ENCODE measurements at regions not wholly inside any gene's neighbourhood (a gene's known extent, or its start where the extent isn't known, plus 50 kb on each side); places are given as distances from the start of the nearest gene placed in this dataset.

- no peak overlapping the region for H4K91ac ChIP-seq (replicated peaks; ENCODE audit: insufficient read length, low read length)
- DNase-seq (ENCODE audit: low read depth in 1 of 2, low spot score in 2 of 2): no peak
- no peak overlapping the region for H3K14ac ChIP-seq (ENCODE audit: insufficient read length)
- H2BK20ac ChIP-seq (ENCODE audit: low read length): no peak overlapping the region
- H3K27ac ChIP-seq (ENCODE audit: low read depth, low read length): no peak overlapping the region
- no peak overlapping the region for H3K9ac ChIP-seq (replicated peaks in 1 of 4; ENCODE audit: extremely low read depth in 1 of 4, low read depth in 3 of 4, low read length in 3 of 4)
- H2AFZ ChIP-seq (ENCODE audit: low read length): no peak overlapping the region
- H3K56ac ChIP-seq (replicated peaks; ENCODE audit: insufficient read length, low read depth, low read length): no peak overlapping the region
- H2BK120ac ChIP-seq (replicated peaks; ENCODE audit: low read depth, low read length): no peak overlapping the region
- ChIA-PET CTCF (ENCODE audit: partially characterized antibody) (interaction anchor here (1.1 kb wide), 1 partner anchor 264 kb away, joined by 3 read pairs; no protein-coding TSS in a partner anchor), POLR2A (ENCODE audit: partially characterized antibody) (no interaction called here)
- WGBS, 2 experiments (ENCODE audit: extremely low coverage in 1 of 2, insufficient coverage in 1 of 2, insufficient read length in 1 of 2, insufficient replicate concordance in 2 of 2, low coverage in 1 of 2, low lambda C conversion rate in 2 of 2, missing lambda C conversion rate in 1 of 2): 88% methylated on average over 8 of the region's 9 CpGs; no CpG with 5 or more reads in 1 of the 2 experiments
- H2AK5ac ChIP-seq (ENCODE audit: low read depth, low read length): no peak overlapping the region
- no peak overlapping the region for H3K4me3 ChIP-seq (ENCODE audit: extremely low read depth in 1 of 4, insufficient read depth in 2 of 4, low read depth in 3 of 4, low read length in 4 of 4)
- H3K79me1 ChIP-seq (ENCODE audit: low read depth, low read length): no peaks in the 10 kb centered on the region
- H2BK15ac ChIP-seq (ENCODE audit: low read length): no peak overlapping the region
- H3K79me2 ChIP-seq (ENCODE audit: control insufficient read depth in 1 of 2, insufficient read depth in 2 of 2, low read length in 2 of 2): no peaks in the 10 kb centered on the region
- H3K36me3 ChIP-seq (ENCODE audit: control insufficient read depth in 2 of 4, insufficient read depth in 4 of 4, low read length in 3 of 4): no peaks in the 10 kb centered on the region
- no peak overlapping the region for H4K5ac ChIP-seq (ENCODE audit: insufficient read length, low read depth, low read length)
- FAIRE-seq: no peak
- TF ChIP-seq SUZ12 (IDR thresholded peaks at IDR 0.05; ENCODE audit: low read length): no peak
- no peak for TF ChIP-seq RFX5 (IDR thresholded peaks at IDR 0.05; ENCODE audit: borderline replicate concordance, low read depth, low read length)
- no peak for TF ChIP-seq GABPA (IDR thresholded peaks at IDR 0.05; ENCODE audit: borderline replicate concordance, insufficient read depth, low read length)
- no peak for TF ChIP-seq SIRT6 (IDR thresholded peaks at IDR 0.05; ENCODE audit: low read length)
- TF ChIP-seq TCF12 (IDR thresholded peaks at IDR 0.05; ENCODE audit: low read depth, low read length): no peak
- no peak for TF ChIP-seq EZH2 (IDR thresholded peaks at IDR 0.05; ENCODE audit: low read depth, low read length, severe bottlenecking)
- no peak for TF ChIP-seq USF2 (IDR thresholded peaks at IDR 0.05; ENCODE audit: low read length)
- TF ChIP-seq ASH2L (IDR thresholded peaks at IDR 0.05; ENCODE audit: low read length): no peak
- no peak for TF ChIP-seq E2F6 (IDR thresholded peaks at IDR 0.05)
- TF ChIP-seq TBP (IDR thresholded peaks at IDR 0.05; ENCODE audit: low read depth, low read length): no peak
- TF ChIP-seq SP4 (IDR thresholded peaks at IDR 0.05; ENCODE audit: low read length): no peak
- no peak for TF ChIP-seq KDM5A (IDR thresholded peaks at IDR 0.05; ENCODE audit: low read length)
- peaks cover 0 to 2% (median 0%) of the 10 kb centered on the region in 4 experiments; a peak in 2 of 7 replicates for H3K27me3 ChIP-seq (replicated peaks in 1 of 4; ENCODE audit: control insufficient read depth in 3 of 4, extremely low read depth in 1 of 4, insufficient read depth in 3 of 4, low read length in 3 of 4)
- no peak overlapping the region; the same call in 1 of the 2 replicates for H4K8ac ChIP-seq (ENCODE audit: extremely low read depth, insufficient read depth, low read length)
- no peaks in the 10 kb centered on the region for H4K20me1 ChIP-seq (replicated peaks in 1 of 2; ENCODE audit: control insufficient read depth in 1 of 2, insufficient read depth in 2 of 2, low read length in 2 of 2)
- H2BK12ac ChIP-seq (ENCODE audit: low read depth, low read length): no peak overlapping the region
- no peak overlapping the region for H3K4ac ChIP-seq (replicated peaks; ENCODE audit: insufficient read length, low read depth, low read length)
- no peak overlapping the region for H2BK5ac ChIP-seq (ENCODE audit: low read depth, low read length)
- no peak overlapping the region for H3K23ac ChIP-seq (ENCODE audit: insufficient read length)
- no peak overlapping the region for H3K18ac ChIP-seq (ENCODE audit: extremely low read depth, low read length)
- no peak overlapping the region for H3K4me2 ChIP-seq (ENCODE audit: insufficient read depth in 1 of 2, low read depth in 2 of 2, low read length in 2 of 2)
- peaks cover 0 to 2% of the 10 kb centered on the region in 2 experiments; a peak in 1 of 4 replicates for H3K9me3 ChIP-seq (ENCODE audit: insufficient read depth in 2 of 2, low read depth in 1 of 2, low read length in 1 of 2)
- H3K23me2 ChIP-seq (ENCODE audit: low read depth, low read length): no peaks in the 10 kb centered on the region
- peaks cover 0 to 3% (median 0%) of the 10 kb centered on the region in 4 experiments; a peak in 1 of 7 replicates for H3K4me1 ChIP-seq (replicated peaks in 1 of 4; ENCODE audit: control insufficient read depth in 3 of 4, insufficient read depth in 4 of 4, low read length in 3 of 4)
These were observed 112.5 kb downstream of the SOX1 start for GRCh38 chr13:112179421-112179820.
